ENCODE measurements at regions not wholly inside any gene's neighbourhood (a gene's known extent, or its start where the extent isn't known, plus 50 kb on each side); places are given as distances from the start of the nearest gene placed in this dataset.
"Not testable (repeated sequence)": the region's sequence is repeated elsewhere in the genome, so short reads cannot be mapped to it uniquely, and the experiment has no call there.

DNA sequence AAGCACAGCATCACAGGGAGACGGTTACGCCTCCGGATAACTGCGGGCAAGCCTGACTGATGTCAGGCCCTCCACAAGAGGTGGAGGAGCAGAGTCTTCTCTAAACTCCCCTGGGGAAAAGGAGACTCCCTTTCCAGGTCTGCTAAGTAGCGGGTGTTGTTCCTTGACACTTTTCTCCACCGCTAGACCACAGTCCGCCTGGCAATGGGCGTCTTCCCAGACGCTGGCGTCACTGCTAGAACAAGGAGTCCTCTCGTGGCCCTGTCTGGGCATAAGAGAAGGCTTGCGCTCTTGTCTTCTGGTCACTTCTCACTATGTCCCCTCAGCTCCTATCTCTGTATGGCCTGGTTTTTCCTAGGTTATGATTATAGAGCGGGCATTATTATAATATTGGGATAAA, 808.5 kb upstream of the GRIA3 start:
- DNase-seq; CTCF ChIA-PET; H3K27me3 Mint-ChIP-seq; H3K4me1 ChIP-seq (ENCODE audit: insufficient read depth, low read length); H3K27ac Mint-ChIP-seq; H3K36me3 ChIP-seq (ENCODE audit: insufficient read depth, low read length); H3K4me3 ChIP-seq (ENCODE audit: low read length); H3K9me3 Mint-ChIP-seq; POLR2A ChIA-PET; H3K36me3 Mint-ChIP-seq; H3K27me3 ChIP-seq (ENCODE audit: insufficient read depth, low read length, poor library complexity, severe bottlenecking); H3K4me1 Mint-ChIP-seq; H3K9me3 ChIP-seq (ENCODE audit: low read length); H3K4me3 Mint-ChIP-seq; H3K27ac ChIP-seq (ENCODE audit: low read depth, low read length): not testable (repeated sequence)

DNA sequence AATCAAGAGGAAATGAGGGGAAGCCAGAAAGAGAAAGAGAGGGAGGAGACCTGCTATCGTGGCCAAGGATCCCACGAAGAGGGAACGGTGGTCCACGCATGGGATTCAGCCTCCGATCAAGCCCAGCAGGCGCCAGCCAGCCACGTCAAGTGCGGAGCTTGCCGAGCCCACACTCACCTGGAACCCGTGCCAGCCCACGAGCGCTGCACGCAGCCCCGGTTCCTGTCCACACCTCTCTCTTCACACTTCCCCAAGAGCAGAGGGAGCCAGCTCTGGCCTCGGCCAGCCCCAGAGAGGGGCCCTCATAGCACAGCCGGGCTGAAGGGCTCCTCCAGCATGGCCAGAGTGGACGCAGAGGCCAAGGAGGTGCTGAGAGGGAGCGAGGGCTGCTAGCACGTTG, 795.1 kb upstream of the GRIA3 start:
- no peak overlapping the region for H3K27ac ChIP-seq (ENCODE audit: low read depth, low read length)
- CTCF ChIA-PET, result no interaction called here
- no peak overlapping the region for H3K4me3 Mint-ChIP-seq
- no peaks in the 10 kb centered on the region for H3K4me1 Mint-ChIP-seq
- POLR2A ChIA-PET, result no interaction called here
- no peaks in the 10 kb centered on the region for H3K27me3 ChIP-seq (ENCODE audit: insufficient read depth, low read length, poor library complexity, severe bottlenecking)
- no peak for DNase-seq
- no peak overlapping the region for H3K4me3 ChIP-seq (ENCODE audit: low read length)
- no peaks in the 10 kb centered on the region for H3K36me3 Mint-ChIP-seq
- H3K9me3 ChIP-seq (ENCODE audit: low read length), result no peaks in the 10 kb centered on the region
- no peak overlapping the region for H3K27ac Mint-ChIP-seq
- peaks cover 0 to 5% of the 10 kb centered on the region in 2 donors for H3K27me3 Mint-ChIP-seq
- no peaks in the 10 kb centered on the region for H3K4me1 ChIP-seq (ENCODE audit: insufficient read depth, low read length)
- H3K36me3 ChIP-seq (ENCODE audit: insufficient read depth, low read length), result no peaks in the 10 kb centered on the region
- H3K9me3 Mint-ChIP-seq, result peaks cover 0 to 7% (median 6%) of the 10 kb centered on the region in 5 donors

DNA sequence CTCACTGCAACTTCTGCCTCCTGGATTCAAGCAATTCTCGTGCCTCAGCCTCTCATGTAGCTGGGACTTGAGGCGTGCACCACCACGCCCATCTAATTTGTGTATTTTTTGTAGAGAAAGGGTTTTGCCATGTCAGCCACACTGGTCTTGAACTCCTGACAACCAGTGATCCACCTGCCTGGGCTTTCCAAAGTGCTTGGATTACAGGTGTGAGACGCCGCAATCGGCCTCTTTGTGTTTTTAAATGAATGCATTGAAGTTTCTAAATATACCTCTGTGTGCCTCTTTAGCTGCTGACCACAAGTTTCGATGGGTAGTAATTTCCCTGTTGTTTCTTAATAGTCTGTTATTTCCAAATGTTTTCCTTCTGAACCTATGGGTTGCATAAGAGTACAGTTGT, 765.3 kb upstream of the GRIA3 start:
- Histone ChIP-seq H3K4me1 (ENCODE audit: insufficient read depth, low read length) (no peaks in the 10 kb centered on the region), H3K4me3 (ENCODE audit: low read length) (no peak overlapping the region), H3K27me3 (ENCODE audit: insufficient read depth, low read length, poor library complexity, severe bottlenecking) (no peaks in the 10 kb centered on the region), H3K9me3 (ENCODE audit: low read length) (no peaks in the 10 kb centered on the region), H3K27ac (ENCODE audit: low read depth, low read length) (no peak overlapping the region), H3K36me3 (ENCODE audit: insufficient read depth, low read length) (no peaks in the 10 kb centered on the region)
- CTCF ChIA-PET, result no interaction called here
- POLR2A ChIA-PET, result no interaction called here
- no peaks in the 10 kb centered on the region for H3K36me3 Mint-ChIP-seq
- no peaks in the 10 kb centered on the region for H3K4me1 Mint-ChIP-seq
- no peak overlapping the region for H3K27ac Mint-ChIP-seq
- H3K4me3 Mint-ChIP-seq, result no peak overlapping the region
- H3K9me3 Mint-ChIP-seq, result no peaks in the 10 kb centered on the region
- DNase-seq, result no peak
- H3K27me3 Mint-ChIP-seq, result no peaks in the 10 kb centered on the region

DNA sequence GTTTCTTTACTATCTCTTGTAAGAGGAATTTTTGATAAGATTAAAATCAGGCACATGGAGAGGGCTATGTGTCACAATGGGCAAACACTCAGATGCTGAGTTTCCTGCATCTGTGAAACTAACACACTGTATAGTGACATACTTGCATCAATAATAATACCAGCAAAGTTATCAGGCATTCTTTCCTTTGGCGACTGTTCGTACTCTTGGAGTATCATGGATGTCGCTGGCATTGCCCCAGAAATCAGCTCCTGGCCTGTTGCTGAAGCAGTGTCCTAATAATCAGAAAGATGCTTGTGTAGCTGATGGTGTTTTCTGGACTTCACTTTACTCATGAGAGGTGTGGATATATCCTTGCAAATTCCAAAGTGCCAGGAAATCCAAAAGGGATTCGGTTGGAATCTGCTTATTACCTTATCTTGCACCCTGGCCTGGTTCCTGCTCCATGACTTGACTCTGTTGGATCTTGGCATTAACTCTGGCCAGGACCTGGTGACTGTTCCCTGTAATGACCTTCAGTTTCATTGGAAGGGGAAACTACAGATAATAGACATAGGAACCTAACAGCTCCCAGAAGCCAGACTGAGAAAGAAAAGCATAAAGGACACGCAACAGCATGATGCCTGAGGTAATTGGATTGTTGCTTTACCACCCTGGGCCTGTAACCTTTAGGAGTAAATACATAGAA, 762.5 kb upstream of the GRIA3 start:
- H3K4me3 Mint-ChIP-seq, result no peak overlapping the region
- H3K9me3 Mint-ChIP-seq, result no peaks in the 10 kb centered on the region
- H3K36me3 ChIP-seq (ENCODE audit: insufficient read depth, low read length), result no peaks in the 10 kb centered on the region
- no peak overlapping the region for H3K27ac Mint-ChIP-seq
- H3K27ac ChIP-seq (ENCODE audit: low read depth, low read length), result no peak overlapping the region
- H3K4me1 Mint-ChIP-seq, result no peaks in the 10 kb centered on the region
- no peak overlapping the region for H3K4me3 ChIP-seq (ENCODE audit: low read length)
- H3K4me1 ChIP-seq (ENCODE audit: insufficient read depth, low read length), result no peaks in the 10 kb centered on the region
- CTCF ChIA-PET, result no interaction called here
- no peaks in the 10 kb centered on the region for H3K36me3 Mint-ChIP-seq
- H3K27me3 Mint-ChIP-seq, result no peaks in the 10 kb centered on the region
- DNase-seq, result no peak
- no peaks in the 10 kb centered on the region for H3K27me3 ChIP-seq (ENCODE audit: insufficient read depth, low read length, poor library complexity, severe bottlenecking)
- POLR2A ChIA-PET, result no interaction called here
- H3K9me3 ChIP-seq (ENCODE audit: low read length), result no peaks in the 10 kb centered on the region

DNA sequence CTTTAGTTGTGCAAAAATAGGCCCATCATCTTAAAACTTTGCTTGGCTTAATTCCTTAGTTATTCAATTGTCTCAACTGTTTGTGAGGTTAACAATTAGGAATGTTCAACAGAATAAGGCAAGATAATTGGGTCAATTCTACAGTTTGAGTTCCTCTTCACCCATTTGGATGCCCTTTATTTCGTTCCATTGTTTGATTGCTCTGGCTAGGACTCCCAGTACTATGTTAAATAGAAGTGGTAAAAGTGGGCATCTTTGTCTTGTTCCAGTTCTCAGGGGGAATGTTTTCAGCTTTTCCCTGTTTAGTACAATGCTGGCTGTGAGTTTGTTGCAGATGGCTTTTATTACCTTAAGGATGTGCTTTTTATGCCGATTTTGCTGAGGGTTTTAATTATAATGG, 761.5 kb upstream of the GRIA3 start:
- Histone ChIP-seq H3K36me3 (ENCODE audit: insufficient read depth, low read length) (no peaks in the 10 kb centered on the region), H3K4me3 (ENCODE audit: low read length) (no peak overlapping the region), H3K4me1 (ENCODE audit: insufficient read depth, low read length) (no peaks in the 10 kb centered on the region), H3K27ac (ENCODE audit: low read depth, low read length) (no peak overlapping the region), H3K27me3 (ENCODE audit: insufficient read depth, low read length, poor library complexity, severe bottlenecking) (no peaks in the 10 kb centered on the region), H3K9me3 (ENCODE audit: low read length) (no peaks in the 10 kb centered on the region)
- Mint-ChIP-seq H3K4me3 (no peak overlapping the region), H3K4me1 (no peaks in the 10 kb centered on the region), H3K27ac (no peak overlapping the region), H3K36me3 (no peaks in the 10 kb centered on the region), H3K27me3 (no peaks in the 10 kb centered on the region), H3K9me3 (no peaks in the 10 kb centered on the region)
- no peak for DNase-seq
- ChIA-PET POLR2A (no interaction called here), CTCF (no interaction called here)

DNA sequence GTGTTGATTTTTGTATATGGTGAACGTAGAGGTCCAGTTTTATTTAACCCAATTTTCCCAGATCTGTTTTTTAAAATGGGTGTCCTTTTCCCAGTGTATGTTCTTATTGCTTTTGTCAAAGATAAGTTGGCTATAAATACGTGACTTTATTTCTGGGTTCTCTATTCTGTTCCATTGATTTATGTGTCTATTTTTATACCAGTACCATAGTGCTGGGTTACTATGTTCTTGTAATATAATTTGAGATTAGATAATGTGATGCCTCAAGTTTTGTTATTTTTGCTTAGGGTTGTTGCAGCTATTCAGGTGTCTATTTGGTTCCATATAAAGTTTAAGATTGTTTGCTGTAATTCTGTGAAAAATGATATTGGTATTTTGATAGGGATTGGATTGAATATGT, 749.1 kb upstream of the GRIA3 start:
- H3K27me3 ChIP-seq (ENCODE audit: insufficient read depth, low read length, poor library complexity, severe bottlenecking), result no peaks in the 10 kb centered on the region
- no peaks in the 10 kb centered on the region for H3K4me1 Mint-ChIP-seq
- no peaks in the 10 kb centered on the region for H3K9me3 ChIP-seq (ENCODE audit: low read length)
- DNase-seq, result no peak
- peaks cover 9 to 13% (median 10%) of the 10 kb centered on the region in 5 donors for H3K9me3 Mint-ChIP-seq
- H3K4me3 ChIP-seq (ENCODE audit: low read length), result no peak overlapping the region
- H3K36me3 Mint-ChIP-seq, result peaks cover 0 to 4% (median 0%) of the 10 kb centered on the region in 3 donors
- H3K27me3 Mint-ChIP-seq, result no peaks in the 10 kb centered on the region
- no peak overlapping the region for H3K27ac ChIP-seq (ENCODE audit: low read depth, low read length)
- no peak overlapping the region for H3K4me3 Mint-ChIP-seq
- ChIA-PET CTCF (no interaction called here), POLR2A (no interaction called here)
- no peaks in the 10 kb centered on the region for H3K36me3 ChIP-seq (ENCODE audit: insufficient read depth, low read length)
- no peaks in the 10 kb centered on the region for H3K4me1 ChIP-seq (ENCODE audit: insufficient read depth, low read length)
- H3K27ac Mint-ChIP-seq, result no peak overlapping the region

DNA sequence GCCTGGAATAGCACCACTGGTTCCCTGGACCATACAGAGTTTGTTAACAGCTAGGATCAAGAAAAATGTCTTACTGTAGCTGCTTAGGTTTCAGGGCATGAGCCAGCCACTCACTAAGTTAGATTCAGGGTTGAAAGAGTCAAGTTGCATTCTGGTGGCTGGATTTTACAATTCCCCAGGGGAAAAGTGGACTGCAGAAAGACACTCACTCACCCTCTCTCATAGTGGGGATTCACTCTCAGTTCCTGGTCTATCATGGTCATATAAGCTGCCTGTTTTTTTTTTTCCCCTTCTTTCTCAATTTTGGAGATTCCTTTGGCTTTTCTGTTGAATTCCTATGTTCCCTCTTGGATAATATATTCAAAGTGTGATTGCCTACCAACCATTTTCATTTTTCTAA, 744.2 kb upstream of the GRIA3 start:
- H3K36me3 Mint-ChIP-seq, result peaks cover 0 to 4% (median 0%) of the 10 kb centered on the region in 3 donors
- H3K4me3 Mint-ChIP-seq, result no peak overlapping the region
- no peak overlapping the region for H3K27ac Mint-ChIP-seq
- no peaks in the 10 kb centered on the region for H3K9me3 ChIP-seq (ENCODE audit: low read length)
- H3K4me1 ChIP-seq (ENCODE audit: insufficient read depth, low read length), result no peaks in the 10 kb centered on the region
- peaks cover 7 to 11% (median 10%) of the 10 kb centered on the region in 5 donors for H3K9me3 Mint-ChIP-seq
- H3K4me1 Mint-ChIP-seq, result no peaks in the 10 kb centered on the region
- ChIA-PET CTCF (no interaction called here), POLR2A (no interaction called here)
- no peaks in the 10 kb centered on the region for H3K27me3 ChIP-seq (ENCODE audit: insufficient read depth, low read length, poor library complexity, severe bottlenecking)
- H3K4me3 ChIP-seq (ENCODE audit: low read length), result no peak overlapping the region
- no peak for DNase-seq
- no peak overlapping the region for H3K27ac ChIP-seq (ENCODE audit: low read depth, low read length)
- H3K36me3 ChIP-seq (ENCODE audit: insufficient read depth, low read length), result no peaks in the 10 kb centered on the region
- H3K27me3 Mint-ChIP-seq, result no peaks in the 10 kb centered on the region

DNA sequence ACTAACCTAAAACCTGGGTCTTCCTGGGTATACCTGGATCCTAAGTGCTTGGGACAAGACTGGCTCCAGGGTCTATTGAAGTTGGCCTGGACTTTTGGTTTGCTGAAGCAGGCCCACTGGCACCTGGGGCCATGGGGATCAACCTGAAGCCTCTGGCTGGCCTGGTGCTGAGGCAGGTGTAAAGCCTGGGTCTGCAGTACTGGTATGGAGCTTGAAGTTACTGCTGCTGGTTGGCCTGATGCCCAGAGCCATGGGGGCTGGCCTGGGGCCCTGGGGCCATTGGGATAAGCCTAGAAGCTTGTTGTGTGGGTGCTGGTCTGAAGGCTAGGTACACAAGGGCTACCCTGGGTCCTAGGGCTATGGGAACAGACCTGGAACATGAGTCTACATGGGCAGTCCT, 743.2 kb upstream of the GRIA3 start:
- Mint-ChIP-seq H3K27me3 (no peaks in the 10 kb centered on the region), H3K4me3 (no peak overlapping the region), H3K36me3 (peaks cover 0 to 4% (median 0%) of the 10 kb centered on the region in 3 donors), H3K9me3 (peaks cover 6 to 11% (median 10%) of the 10 kb centered on the region in 5 donors), H3K4me1 (no peaks in the 10 kb centered on the region), H3K27ac (no peak overlapping the region)
- Histone ChIP-seq H3K36me3 (ENCODE audit: insufficient read depth, low read length) (no peaks in the 10 kb centered on the region), H3K4me1 (ENCODE audit: insufficient read depth, low read length) (no peaks in the 10 kb centered on the region), H3K9me3 (ENCODE audit: low read length) (no peaks in the 10 kb centered on the region), H3K27ac (ENCODE audit: low read depth, low read length) (no peak overlapping the region), H3K27me3 (ENCODE audit: insufficient read depth, low read length, poor library complexity, severe bottlenecking) (no peaks in the 10 kb centered on the region), H3K4me3 (ENCODE audit: low read length) (no peak overlapping the region)
- no peak for DNase-seq
- ChIA-PET POLR2A (no interaction called here), CTCF (no interaction called here)

DNA sequence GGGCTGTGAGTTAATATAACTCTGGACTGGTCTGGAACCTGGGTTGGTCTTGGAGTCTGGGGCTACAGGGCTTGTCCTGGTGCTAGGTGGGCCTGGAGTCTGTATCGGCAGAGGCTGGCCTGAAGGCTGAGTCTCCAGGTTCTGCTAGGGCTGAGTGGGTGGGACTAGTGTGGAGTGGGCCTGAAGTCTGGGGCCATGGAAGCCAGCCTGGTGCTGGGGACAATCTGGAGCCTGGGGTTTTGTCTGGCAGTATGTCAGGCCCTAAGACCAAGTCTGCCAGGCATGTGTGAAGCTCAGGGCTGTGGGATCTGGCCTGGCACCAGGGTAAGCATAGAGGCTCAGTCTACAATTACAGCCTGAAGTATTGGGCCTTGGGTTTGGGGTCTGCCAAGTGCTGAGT, 742.6 kb upstream of the GRIA3 start:
- Mint-ChIP-seq H3K27me3 (no peaks in the 10 kb centered on the region), H3K36me3 (peaks cover 0 to 4% (median 0%) of the 10 kb centered on the region in 3 donors), H3K4me3 (no peak overlapping the region), H3K4me1 (no peaks in the 10 kb centered on the region), H3K9me3 (peaks cover 6 to 11% (median 10%) of the 10 kb centered on the region in 5 donors), H3K27ac (no peak overlapping the region)
- Histone ChIP-seq H3K4me3 (ENCODE audit: low read length) (no peak overlapping the region), H3K27ac (ENCODE audit: low read depth, low read length) (no peak overlapping the region), H3K27me3 (ENCODE audit: insufficient read depth, low read length, poor library complexity, severe bottlenecking) (no peaks in the 10 kb centered on the region), H3K4me1 (ENCODE audit: insufficient read depth, low read length) (no peaks in the 10 kb centered on the region), H3K9me3 (ENCODE audit: low read length) (no peaks in the 10 kb centered on the region), H3K36me3 (ENCODE audit: insufficient read depth, low read length) (no peaks in the 10 kb centered on the region)
- DNase-seq, result no peak
- CTCF ChIA-PET, result no interaction called here
- POLR2A ChIA-PET, result no interaction called here
